Natural killer cell (primary cell): ENCODE measurements at regions not wholly inside any gene's neighbourhood (a gene's known extent, or its start where the extent isn't known, plus 50 kb on each side); places are given as distances from the start of the nearest gene placed in this dataset.

Experiments used
- ATAC-seq, 3 donors: fragments of 150-1000 bp in 2 of 3; fragments of 200-7000 bp in 1 of 3; cut with Tn5 transposase; 1 replicate in 1 of 3; 2 replicates in 2 of 3; pipeline ENCODE4 v1.10.0; 2021; ENCODE audit warnings: mild to moderate bottlenecking in 2 of 3, moderate library complexity in 2 of 3
- DNase-seq, 2 donors: peaks; one replicate each; pipeline versions ENCODE4 v3.0.0 to v3.0.0-alpha.2; 2013 to 2021; ENCODE audit warnings: mixed read lengths in 1 of 2
- H3K27ac ChIP-seq: one replicate; pipeline ENCODE4 v1.5.1; 2013; ENCODE audit warnings: mild to moderate bottlenecking, low read length
- H3K27me3 ChIP-seq: one replicate; pipeline ENCODE4 v1.6.1; 2013; ENCODE audit warnings: low read length; ENCODE audit not compliant: control insufficient read depth, insufficient read depth
- H3K36me3 ChIP-seq: one replicate; pipeline ENCODE4 v1.6.1; 2013; ENCODE audit warnings: low read length; ENCODE audit not compliant: control insufficient read depth, insufficient read depth
- H3K4me1 ChIP-seq: one replicate; pipeline ENCODE4 v1.6.1; 2013; ENCODE audit warnings: low read length; ENCODE audit not compliant: control insufficient read depth, insufficient read depth
- H3K4me3 ChIP-seq: one replicate; pipeline ENCODE4 v1.5.1; 2013; ENCODE audit warnings: low read length
- H3K9me3 ChIP-seq: one replicate; pipeline ENCODE4 v1.6.1; 2013; ENCODE audit warnings: low read length; ENCODE audit not compliant: control insufficient read depth, insufficient read depth
- H3K27ac Mint-ChIP-seq, 2 donors: one replicate each; pipeline ENCODE4 v1.8.0; 2022; ENCODE audit warnings: mild to moderate bottlenecking in 2 of 2, mixed read lengths in 2 of 2, moderate library complexity in 1 of 2
- H3K27me3 Mint-ChIP-seq, 2 donors: one replicate each; pipeline ENCODE4 v1.8.0; 2022; ENCODE audit warnings: low read depth in 2 of 2, mixed read lengths in 2 of 2
- H3K36me3 Mint-ChIP-seq: one replicate; pipeline ENCODE4 v1.8.0; 2022; ENCODE audit warnings: mixed read lengths
- H3K4me1 Mint-ChIP-seq, 2 donors: one replicate each; pipeline ENCODE4 v1.8.0; 2022; ENCODE audit warnings: mixed read lengths in 2 of 2
- H3K4me3 Mint-ChIP-seq: one replicate; pipeline ENCODE4 v1.8.0; 2022; ENCODE audit warnings: mild to moderate bottlenecking, moderate library complexity, mixed read lengths
- H3K9me3 Mint-ChIP-seq, 2 donors: one replicate each; pipeline ENCODE4 v1.8.0; 2022; ENCODE audit warnings: mixed read lengths in 2 of 2
- CTCF ChIP-seq: fragments of 200-600 bp; IDR thresholded peaks from one replicate; pipeline ENCODE4 v1.8.0; 2022; ENCODE audit warnings: antibody characterized with exemption
- WGBS: methylation state at CpG from one replicate; pipeline ENCODE4 v1.1.7; 2013; ENCODE audit warnings: missing lambda C conversion rate; ENCODE audit not compliant: insufficient coverage; 5-methylcytosine and 5-hydroxymethylcytosine counted together
- intact Hi-C: fragments of 100-400 bp; cut with micrococcal nuclease; formaldehyde crosslinking; loops from one replicate; pipeline ENCODE4 v1.14.2; 2022

DNA sequence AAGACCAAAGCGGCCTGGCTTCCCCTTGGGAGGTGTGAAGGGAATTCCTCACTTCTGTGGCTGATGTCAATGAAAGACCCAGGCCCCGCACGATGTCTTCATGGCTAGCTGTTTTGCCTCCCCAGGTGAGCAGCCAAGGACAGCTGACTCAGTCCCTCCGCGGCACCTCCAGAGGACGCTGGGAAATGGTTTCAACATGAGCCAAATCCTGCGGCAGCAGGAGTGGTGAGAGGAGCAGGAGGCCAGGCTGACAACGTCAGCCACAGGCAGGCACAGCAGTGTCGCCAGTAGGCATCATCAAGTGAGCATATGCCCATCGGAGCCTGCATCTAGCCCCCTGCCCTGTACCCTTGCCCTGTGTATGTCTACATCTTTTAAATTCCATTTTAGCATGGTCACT, 156.4 kb upstream of the RAB6C start:
- H3K9me3 ChIP-seq, result no peaks in the 10 kb centered on the region
- no peaks in the 10 kb centered on the region for H3K9me3 Mint-ChIP-seq
- H3K27ac Mint-ChIP-seq, result no peak overlapping the region
- H3K4me3 Mint-ChIP-seq, result no peak overlapping the region
- H3K27ac ChIP-seq, result no peak overlapping the region
- H3K27me3 ChIP-seq, result no peaks in the 10 kb centered on the region
- H3K27me3 Mint-ChIP-seq, result peaks cover 0 to 3% of the 10 kb centered on the region in 2 donors
- no peak overlapping the region for H3K4me3 ChIP-seq
- H3K4me1 ChIP-seq, result no peaks in the 10 kb centered on the region
- intact Hi-C loops, result no loop called here
- no peak for DNase-seq
- no peaks in the 10 kb centered on the region for H3K4me1 Mint-ChIP-seq
- no peak for ATAC-seq
- no peak for TF ChIP-seq CTCF
- no peaks in the 10 kb centered on the region for H3K36me3 Mint-ChIP-seq
- no peaks in the 10 kb centered on the region for H3K36me3 ChIP-seq
- 90% methylated on average over 9 of the region's 10 CpGs for WGBS

DNA sequence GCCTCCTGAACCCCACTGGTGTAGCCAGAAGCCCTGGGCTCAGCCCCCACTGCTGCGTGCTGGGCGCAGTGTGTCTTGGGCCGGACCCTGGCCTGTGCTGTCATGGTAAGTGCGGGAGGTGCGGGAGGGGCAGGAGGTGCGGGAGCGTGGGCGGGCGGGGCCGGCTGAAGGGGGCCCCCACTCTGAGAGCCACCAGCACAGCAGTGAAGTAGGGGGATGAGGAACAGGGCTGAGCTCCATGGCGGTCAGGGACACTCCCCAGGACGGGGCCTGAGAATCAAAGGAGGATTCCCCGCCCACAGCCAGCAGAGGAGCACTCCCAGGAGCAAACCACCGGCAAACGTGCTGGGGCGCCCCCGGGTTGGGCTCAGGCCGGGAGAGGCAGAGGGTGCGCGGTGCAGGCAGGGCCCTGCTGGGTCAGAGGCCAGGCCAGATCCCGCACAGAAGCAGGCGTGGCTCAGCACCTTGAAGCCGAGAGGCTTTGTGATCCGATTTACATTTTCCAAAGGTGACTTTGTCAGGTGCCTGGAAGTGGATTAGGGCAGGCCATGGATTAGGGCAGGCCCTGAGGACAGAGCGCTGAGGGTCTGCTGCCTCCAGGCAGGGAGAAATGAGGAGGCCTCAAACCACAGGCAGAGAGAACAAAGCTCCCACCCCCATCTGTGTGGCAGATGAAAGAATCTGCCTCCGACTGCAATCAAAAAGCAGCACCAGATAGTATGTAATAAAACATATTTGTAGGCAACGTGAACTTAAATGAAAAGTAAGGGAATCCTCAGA, 152.0 kb upstream of the RAB6C start:
- Mint-ChIP-seq H3K4me1 (no peaks in the 10 kb centered on the region), H3K4me3 (no peak overlapping the region), H3K27ac (no peak overlapping the region), H3K27me3 (peaks cover 5 to 20% of the 10 kb centered on the region in 2 donors), H3K9me3 (no peaks in the 10 kb centered on the region), H3K36me3 (no peaks in the 10 kb centered on the region)
- 91% methylated on average over 27 of the region's 27 CpGs for WGBS
- DNase-seq, result no peak
- no peaks in the 10 kb centered on the region for H3K4me1 ChIP-seq
- no peak for ATAC-seq
- no peak overlapping the region for H3K4me3 ChIP-seq
- intact Hi-C loops, result no loop called here
- no peaks in the 10 kb centered on the region for H3K27me3 ChIP-seq
- no peak overlapping the region for H3K27ac ChIP-seq
- TF ChIP-seq CTCF, result no peak
- no peaks in the 10 kb centered on the region for H3K9me3 ChIP-seq
- no peaks in the 10 kb centered on the region for H3K36me3 ChIP-seq

- no peak for TF ChIP-seq CTCF
These were observed 150.7 kb upstream of the RAB6C start for GRCh38 chr2:129828792-129829191.

DNA sequence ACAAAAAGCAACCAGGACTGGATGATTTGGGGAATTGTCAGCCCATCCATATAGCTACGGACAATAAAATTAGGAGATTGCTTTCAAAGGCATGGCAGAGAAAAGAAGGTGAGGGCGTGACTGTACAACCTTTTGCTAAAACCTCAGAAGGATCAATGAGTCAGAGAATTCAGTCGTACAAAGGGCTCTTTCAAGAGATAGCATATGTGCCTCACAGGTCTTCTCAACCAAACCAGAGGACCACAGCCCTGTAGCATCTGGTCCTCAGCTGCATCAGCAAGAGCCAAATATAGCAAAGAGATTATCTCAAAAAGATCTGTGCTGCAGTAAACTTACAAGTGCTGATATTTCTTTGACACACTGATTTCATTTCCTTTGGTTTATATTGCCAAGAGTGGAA, 149.9 kb upstream of the RAB6C start:
- Mint-ChIP-seq H3K4me3 (no peak overlapping the region), H3K27ac (no peak overlapping the region), H3K4me1 (no peaks in the 10 kb centered on the region), H3K9me3 (no peaks in the 10 kb centered on the region), H3K27me3 (peaks cover 2 to 21% of the 10 kb centered on the region in 2 donors), H3K36me3 (no peaks in the 10 kb centered on the region)
- Histone ChIP-seq H3K27me3 (no peaks in the 10 kb centered on the region), H3K27ac (no peak overlapping the region), H3K4me3 (no peak overlapping the region), H3K4me1 (no peaks in the 10 kb centered on the region), H3K36me3 (no peaks in the 10 kb centered on the region), H3K9me3 (no peaks in the 10 kb centered on the region)
- intact Hi-C loops, result no loop called here
- TF ChIP-seq CTCF, result no peak
- DNase-seq, result no peak
- no peak for ATAC-seq
- 83% methylated on average over 3 of the region's 3 CpGs for WGBS

More at GRCh38 chr2:129828792-129829191, 150.7 kb upstream of the RAB6C start:
- Mint-ChIP-seq H3K4me1 (no peaks in the 10 kb centered on the region), H3K27me3 (peaks cover 2 to 20% of the 10 kb centered on the region in 2 donors), H3K36me3 (no peaks in the 10 kb centered on the region), H3K27ac (no peak overlapping the region), H3K4me3 (no peak overlapping the region), H3K9me3 (no peaks in the 10 kb centered on the region)
- intact Hi-C loops, result no loop called here
- no peak for ATAC-seq
- WGBS, result 76% methylated on average over 7 of the region's 7 CpGs
- Histone ChIP-seq H3K27ac (no peak overlapping the region), H3K36me3 (no peaks in the 10 kb centered on the region), H3K27me3 (no peaks in the 10 kb centered on the region), H3K4me3 (no peak overlapping the region), H3K9me3 (no peaks in the 10 kb centered on the region), H3K4me1 (no peaks in the 10 kb centered on the region)
- no peak for DNase-seq
